ENCODE measurements at regions not wholly inside any gene's neighbourhood (a gene's known extent, or its start where the extent isn't known, plus 50 kb on each side); places are given as distances from the start of the nearest gene placed in this dataset.
"Not testable (repeated sequence)": the region's sequence is repeated elsewhere in the genome, so short reads cannot be mapped to it uniquely, and the experiment has no call there.

- no peak for DNase-seq
Measured at GRCh38 chr1:30179942-30180543, 543.3 kb downstream of the MATN1 start.

- DNase-seq: no peak
Measured at GRCh38 chr1:30176477-30176876, 546.9 kb downstream of the MATN1 start.

- no peak for DNase-seq
Measured at GRCh38 chr1:30174499-30174898, 548.9 kb downstream of the MATN1 start.

GRCh38 chr1:30173560-30173959 is 549.8 kb downstream of the MATN1 start:
- no peak for DNase-seq

- DNase-seq: no peak
Measured at GRCh38 chr1:30172757-30173156, 550.6 kb downstream of the MATN1 start.

GRCh38 chr1:30172299-30172694 is 551.1 kb downstream of the MATN1 start:
- no peak for DNase-seq

- no peak for DNase-seq
Measured at GRCh38 chr1:30171537-30172298, 551.7 kb downstream of the MATN1 start.

GRCh38 chr1:30169269-30169668 is 554.1 kb downstream of the MATN1 start:
- no peak for DNase-seq

GRCh38 chr1:30166174-30166573 is 557.2 kb downstream of the MATN1 start:
- no peak for DNase-seq

- DNase-seq: no peak
Measured at GRCh38 chr1:30165116-30165515, 558.3 kb downstream of the MATN1 start.

GRCh38 chr1:30164693-30165092 is 558.7 kb downstream of the MATN1 start:
- no peak for DNase-seq

- no peak for DNase-seq
Measured at GRCh38 chr1:30162565-30162964, 560.8 kb downstream of the MATN1 start.

GRCh38 chr1:30161953-30162352 is 561.4 kb downstream of the MATN1 start:
- no peak for DNase-seq

GRCh38 chr1:30160999-30161689 is 562.2 kb downstream of the MATN1 start:
- DNase-seq: no peak

GRCh38 chr1:30159015-30159414 is 564.4 kb downstream of the MATN1 start:
- no peak for DNase-seq

GRCh38 chr1:30155698-30156097 is 567.7 kb downstream of the MATN1 start:
- DNase-seq: not testable (repeated sequence)

GRCh38 chr1:30155253-30155652 is 568.1 kb downstream of the MATN1 start:
- DNase-seq: not testable (repeated sequence)

GRCh38 chr1:30153743-30154449 is 569.5 kb downstream of the MATN1 start:
- no peak for DNase-seq

- no peak for DNase-seq
Measured at GRCh38 chr1:30151826-30152225, 571.6 kb downstream of the MATN1 start.

GRCh38 chr1:30151119-30151518 is 572.3 kb downstream of the MATN1 start:
- DNase-seq: no peak

GRCh38 chr1:30149226-30149625 is 574.2 kb downstream of the MATN1 start:
- DNase-seq: no peak

- DNase-seq: no peak
Measured at GRCh38 chr1:30148676-30149075, 574.7 kb downstream of the MATN1 start.

GRCh38 chr1:30147188-30147587 is 576.2 kb downstream of the MATN1 start:
- no peak for DNase-seq
